Inflammatory macrophage treated with lipopolysaccharide for 4 hours (primary cell): ENCODE measurements at regions not wholly inside any gene's neighbourhood (a gene's known extent, or its start where the extent isn't known, plus 50 kb on each side); places are given as distances from the start of the nearest gene placed in this dataset.
"Not testable (repeated sequence)": the region's sequence is repeated elsewhere in the genome, so short reads cannot be mapped to it uniquely, and the experiment has no call there.

Source experiments
- DNase-seq: peaks from one replicate; pipeline ENCODE4 v3.0.0-alpha.2; 2020

DNA sequence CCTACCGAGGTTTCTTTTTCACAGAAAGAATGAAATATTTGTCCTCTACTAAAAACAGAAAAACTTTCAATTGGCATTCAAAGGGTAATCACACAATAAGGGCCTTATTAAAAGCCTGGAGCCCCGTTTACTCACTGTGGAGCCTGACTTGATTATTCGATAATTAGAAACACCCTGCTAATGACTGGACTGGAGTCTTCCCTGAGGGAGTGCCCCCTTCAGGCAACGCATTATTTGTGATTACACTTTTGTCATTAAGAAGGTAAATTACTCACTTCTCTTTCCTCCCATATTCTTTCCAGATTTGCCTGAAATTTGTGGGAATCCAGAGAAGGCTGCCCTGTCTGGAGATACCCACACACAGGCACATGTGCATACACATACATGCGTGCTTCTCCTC is 444.2 kb upstream of the NPVF start:
- no peak for DNase-seq

DNA sequence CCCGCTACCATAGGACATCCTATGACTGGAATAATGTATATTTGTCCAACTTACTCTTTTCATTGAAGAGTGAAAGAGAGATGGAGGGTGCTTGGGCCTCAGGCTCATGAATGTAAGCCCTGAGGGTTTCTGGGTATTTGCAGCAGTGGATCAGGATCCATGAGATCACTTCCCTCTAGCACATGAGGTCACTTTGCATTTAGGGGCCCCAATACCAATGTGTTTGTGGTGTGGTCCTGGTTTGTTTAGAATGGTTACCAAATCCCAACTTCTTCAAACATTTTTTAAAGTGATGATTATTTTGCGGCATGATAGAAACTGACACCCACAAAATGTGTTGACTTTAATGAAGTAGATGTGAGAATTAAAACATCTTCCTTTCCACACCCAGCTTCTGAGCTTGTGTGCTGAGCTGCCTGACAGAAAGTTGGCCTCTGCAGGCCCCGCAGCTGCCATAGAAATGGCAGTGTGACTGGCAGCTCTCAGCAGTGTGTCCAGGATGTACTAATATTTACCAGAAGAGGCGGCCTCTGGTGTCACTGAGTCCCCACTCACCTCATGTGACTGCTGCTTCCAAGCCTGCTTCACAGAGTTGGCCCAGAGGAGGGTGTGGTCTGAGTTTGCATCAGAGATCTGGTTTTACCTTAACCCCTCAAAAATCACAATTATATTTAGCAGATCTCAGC is 447.6 kb upstream of the NPVF start:
- no peak for DNase-seq

DNA sequence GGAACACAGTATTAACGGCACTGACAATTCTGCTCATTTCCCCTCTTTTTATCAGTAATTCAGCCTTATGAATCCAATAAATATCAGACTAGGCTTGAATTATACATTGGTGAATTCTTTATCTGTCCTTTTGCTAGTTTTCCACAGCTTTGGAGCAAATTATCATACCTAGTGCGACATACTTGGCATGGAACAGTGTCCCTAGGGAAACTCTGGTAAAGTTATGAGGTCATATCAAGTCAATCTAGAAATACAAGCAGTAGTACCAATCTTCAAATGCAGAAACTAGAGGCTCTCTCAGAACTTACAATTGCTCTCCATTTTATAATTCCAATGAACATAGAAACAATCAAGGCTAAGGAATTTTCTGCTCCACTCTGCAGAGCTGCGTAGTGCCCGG is 449.3 kb upstream of the NPVF start:
- DNase-seq = no peak

DNA sequence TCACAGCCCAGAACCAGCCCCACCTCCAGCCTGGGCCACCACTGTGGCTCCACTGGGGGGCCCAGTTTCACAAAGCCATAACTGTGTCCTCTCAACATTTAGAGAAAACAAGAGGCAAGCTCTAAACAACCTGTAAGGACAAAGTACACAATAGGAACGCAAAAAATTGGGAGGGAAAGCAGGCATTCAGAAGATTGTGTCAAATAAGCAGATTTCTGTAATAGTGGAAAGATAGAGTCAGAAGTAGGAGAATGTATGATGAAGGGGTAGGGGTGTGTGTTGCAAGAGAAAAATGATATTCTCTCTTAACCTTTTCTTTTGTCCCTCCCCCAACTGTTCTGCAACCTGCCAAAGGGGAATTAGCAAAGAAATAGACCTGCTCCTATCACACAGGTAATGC is 449.9 kb upstream of the NPVF start:
- DNase-seq = no peak

DNA sequence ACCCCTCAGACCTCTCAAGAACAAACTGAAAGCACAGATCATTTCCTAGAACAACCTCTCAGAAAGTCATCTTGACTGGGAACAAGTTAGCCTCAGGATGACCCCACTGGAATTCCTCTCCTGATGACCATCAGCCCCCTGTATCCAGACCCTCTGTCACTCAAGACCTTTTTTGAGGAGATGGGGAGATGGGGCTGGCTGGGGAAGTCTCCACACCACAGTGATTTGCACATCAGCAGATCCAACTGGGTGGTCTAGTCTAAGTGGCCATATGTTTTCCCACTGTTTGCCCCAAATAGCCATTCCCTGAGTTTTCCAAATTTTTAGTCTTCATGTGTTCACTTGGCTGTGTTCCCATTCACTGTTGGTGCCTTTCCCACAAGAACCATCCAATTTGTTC is 452.4 kb upstream of the NPVF start:
- no peak for DNase-seq

DNA sequence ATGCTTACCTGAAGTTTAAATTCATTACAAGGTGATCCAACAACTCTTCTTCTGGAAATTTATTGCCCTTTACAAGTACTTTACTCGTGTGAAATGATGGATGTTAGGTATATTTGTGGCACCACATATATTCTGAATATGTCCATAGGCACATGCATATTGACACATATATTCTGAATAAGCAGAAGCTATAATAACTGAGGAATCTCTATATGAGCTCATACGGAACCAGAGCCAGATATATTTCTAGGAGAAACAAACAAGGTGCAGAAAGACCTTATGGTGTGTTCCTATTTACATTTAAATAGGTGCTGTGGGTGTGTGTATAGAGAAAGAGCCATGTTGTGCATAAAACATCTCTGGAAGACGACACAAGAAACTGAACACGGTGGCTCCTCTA is 456.1 kb upstream of the NPVF start:
- no peak for DNase-seq

DNA sequence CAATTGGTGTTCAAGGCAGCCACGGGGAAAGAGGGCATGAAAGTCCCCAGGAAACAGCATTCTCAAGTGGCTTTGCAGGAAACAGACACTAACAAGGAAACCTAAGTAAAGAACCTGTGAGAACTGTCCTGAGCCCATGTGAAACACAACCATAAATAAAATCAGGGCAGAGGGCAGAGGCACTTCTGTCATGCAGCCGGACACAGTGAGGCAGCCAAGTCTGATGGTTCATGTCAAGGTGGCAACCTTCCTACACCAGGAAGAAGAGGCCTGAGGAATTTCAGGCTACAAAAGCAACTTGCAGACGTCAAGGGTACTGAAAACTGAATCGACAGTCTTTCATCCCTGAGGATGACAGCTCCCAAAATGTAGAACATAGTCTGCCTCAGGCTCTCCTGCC is 458.2 kb upstream of the NPVF start:
- DNase-seq = no peak

DNA sequence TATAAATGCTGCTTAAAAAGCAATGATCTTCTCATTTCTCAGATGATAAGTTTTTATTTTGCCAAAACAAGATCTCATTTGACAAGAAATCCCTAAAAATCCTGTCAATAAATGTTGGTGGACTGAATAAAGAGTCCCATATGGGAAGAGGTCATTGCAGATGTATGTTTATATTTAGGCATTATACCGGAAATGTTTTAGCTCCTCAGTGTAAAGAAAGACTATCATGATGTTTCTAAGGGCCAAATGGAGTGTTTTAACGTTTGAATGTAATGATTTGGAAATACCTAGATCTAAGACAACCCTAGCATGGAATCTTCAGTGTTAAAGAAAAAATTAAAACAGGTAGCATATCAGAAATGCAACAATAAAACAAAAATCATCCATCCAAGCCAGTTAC is 457.8 kb upstream of the NFE2L3 start:
- no peak for DNase-seq

DNA sequence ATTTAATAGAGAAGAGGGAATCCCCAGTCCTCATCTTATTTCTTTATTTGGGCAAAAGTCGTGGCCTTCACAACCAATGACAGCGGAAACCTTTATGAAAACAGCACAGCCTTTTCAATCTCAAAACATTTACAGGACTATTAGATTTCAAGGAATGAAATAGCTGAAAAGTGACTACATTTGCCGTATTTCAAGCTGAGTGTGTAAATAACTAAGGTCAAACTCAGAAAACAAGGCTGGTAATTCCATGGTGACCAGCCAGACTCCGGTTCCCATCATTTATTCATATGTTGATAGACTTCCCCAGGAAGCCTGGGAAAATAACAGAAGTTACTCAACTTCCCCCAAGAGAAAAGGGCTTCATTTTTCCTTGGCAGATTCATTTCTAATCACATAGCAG is 457.3 kb upstream of the NFE2L3 start:
- DNase-seq = no peak

DNA sequence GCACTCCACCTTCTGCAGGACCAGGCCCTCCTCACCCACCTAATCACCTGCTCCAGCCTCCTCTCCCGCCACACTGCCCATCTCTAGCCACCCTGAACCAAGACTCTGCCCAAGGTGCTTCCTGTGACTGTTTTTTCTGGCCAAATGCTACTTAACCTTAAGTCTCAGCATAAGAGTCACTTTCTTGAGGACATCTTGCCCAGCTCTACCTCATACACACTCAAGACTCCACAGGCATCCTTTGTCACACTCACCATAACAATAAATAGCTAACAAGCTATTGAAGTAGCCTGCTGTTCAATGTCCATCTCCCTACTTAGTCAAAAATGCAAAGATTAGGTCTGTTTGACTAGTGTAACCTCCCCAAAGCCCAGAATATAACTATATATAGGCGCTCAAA is 455.4 kb upstream of the NFE2L3 start:
- no peak for DNase-seq

DNA sequence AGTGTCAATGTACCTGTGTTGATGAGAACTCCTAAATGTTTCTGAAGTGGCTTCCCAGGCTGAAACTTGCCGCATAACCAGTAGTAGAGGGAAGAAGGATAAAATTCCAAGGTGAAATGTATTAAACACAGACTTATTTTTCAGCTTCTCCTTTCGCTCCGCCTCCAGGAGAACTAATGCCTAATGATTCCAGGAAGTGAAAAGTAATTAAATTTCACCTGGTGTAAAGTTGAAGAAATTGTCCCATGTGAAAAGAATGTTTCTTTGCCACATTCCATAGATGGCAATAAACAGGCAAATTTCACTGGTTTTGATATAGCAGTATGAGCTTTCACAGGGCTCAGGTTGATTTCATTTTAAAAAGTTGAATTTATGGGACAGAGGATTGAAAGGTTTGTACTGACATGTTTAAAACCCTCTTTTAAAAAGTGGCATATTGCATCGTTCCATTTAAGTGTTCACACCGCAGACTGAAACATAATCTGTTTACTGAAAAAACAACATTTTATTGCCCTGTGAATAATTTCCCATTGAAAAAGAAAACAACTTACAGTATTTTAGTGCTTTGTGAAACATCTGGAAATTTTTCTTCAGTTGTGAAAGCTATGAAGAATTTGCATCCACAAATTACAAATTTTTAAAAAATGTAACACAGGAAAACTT is 453.4 kb upstream of the NFE2L3 start:
- no peak for DNase-seq

DNA sequence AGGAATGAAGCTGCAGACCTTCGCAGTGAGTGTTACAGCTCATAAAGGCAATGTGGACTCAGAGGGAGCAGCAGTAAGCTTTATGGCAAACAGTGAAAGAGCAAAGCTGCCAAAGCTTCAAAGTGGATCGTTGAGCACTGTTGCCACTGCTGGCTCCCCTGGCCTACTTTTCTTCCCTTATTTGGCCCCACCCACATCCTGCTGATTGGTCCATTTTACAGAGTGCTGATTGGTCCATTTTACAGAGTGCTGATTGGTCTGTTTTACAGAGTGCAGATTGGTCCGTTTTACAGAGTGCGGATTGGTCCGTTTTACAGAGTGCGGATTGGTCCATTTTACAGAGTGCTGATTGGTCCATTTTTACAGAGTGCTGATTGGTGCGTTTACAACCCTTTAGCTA is 451.9 kb upstream of the NFE2L3 start:
- DNase-seq = not testable (repeated sequence)

DNA sequence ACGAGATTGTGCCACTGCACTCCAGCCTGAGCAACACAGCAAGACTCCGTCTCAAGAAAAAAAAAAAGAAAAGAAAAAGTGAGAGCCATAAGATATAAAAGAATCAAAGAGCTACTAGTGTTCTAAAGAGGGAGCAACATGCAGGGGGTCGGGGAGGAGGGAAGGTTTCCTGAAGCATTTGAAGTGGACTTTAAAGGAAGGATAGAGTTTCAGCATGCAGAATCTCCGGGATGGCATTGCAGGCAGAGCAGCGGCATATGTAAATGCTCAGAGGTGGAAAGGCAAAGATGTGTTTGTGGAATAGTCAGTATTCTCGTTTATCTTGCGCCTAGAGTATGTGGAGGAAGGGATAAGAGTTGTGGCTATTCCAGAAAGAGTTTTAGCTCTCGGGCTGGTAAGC is 447.6 kb upstream of the NFE2L3 start:
- no peak for DNase-seq

DNA sequence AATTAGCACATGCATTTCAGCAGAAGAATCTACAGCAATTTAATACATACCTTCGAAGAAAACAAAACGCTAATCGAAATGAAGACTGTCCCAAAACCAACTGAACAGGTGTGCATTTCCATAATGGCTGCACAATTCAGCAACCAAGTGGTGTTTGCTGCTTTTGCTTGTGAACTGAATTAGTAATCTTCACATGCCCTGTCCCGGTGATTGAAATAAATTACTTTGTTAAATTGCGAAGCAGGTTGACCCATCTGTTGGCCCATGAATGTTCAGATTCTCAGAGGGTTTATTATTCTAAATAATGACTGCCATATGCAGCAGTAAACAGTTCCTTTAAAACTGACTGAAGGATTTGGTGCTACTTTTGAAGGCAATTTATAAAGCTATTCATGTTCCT is 445.2 kb upstream of the NFE2L3 start:
- DNase-seq = no peak

DNA sequence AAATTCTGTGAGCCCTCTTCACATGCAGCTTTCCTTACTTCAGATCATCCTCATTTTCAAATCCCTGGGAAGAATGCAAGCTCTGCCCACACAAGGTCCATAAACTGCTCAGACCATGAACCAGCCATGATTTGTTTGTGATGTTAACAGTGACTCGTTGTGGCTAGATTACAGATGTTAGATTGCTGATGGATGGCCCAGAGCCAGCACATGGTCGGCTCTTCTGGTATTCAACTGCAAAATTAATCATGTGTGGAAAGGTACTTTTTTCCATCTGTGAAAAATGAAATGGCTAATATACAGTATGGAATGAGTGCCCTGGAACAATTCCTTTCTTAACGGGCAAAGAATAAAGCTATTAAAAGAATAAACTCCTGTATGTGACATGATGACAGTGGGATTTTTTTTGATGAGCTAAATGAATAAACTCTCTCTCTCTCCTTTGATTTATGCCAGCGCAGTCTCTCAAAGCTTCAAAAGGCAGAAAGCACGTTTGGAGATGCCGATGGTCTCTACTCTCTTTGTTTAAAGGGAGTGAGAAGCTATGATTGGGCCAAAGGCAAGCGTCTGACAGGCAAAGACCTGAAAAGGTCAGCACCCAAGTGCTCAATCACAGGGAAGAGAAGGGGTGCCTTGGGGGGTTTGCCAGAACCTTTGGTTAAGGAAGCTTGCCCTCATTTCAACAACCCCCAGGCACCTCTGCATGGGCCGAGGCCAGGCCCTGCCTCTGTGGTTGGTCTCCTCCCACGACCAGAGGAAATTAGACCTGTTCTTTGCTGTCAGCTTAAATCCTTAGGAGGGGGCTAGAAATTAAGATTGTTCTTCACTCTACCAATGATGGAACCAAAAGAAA is 444.0 kb upstream of the NFE2L3 start:
- no peak for DNase-seq

DNA sequence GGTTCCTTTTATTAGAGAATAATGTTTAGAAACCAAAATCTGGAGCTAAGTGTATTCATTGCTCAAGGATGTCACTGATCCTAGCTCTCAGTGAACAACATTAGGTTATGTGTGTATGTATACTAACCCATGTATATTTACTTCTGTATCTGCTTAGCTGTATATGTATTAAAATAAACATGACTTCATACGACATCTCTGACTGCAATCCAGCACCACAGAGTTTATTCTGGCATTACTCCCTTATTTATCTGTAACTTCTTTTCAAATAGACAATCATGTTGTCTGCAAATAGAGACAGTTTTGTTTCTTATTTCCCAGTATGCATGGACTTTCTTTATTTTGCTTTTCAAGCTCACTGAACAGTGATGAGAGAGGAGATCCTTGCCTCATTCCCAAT is 441.0 kb upstream of the NFE2L3 start:
- no peak for DNase-seq

DNA sequence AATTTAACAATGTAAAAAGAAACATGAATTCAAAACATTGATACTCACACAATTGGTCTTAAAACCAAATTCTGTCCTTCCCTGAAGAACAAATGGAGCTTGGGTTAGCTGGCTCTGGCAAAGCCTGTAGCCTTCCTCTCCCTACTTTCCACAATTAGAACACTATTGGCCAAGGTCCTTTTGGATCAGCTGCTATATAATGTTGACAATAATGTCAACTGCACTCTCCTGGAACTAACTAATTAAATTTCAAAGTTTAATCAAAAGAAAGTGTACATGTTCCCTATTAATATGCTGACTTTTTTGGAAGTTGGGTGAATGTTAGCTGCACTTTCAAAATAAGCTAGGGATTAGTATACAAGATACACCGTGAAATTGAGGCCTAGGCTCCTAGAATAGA is 440.1 kb upstream of the NFE2L3 start:
- DNase-seq = no peak

DNA sequence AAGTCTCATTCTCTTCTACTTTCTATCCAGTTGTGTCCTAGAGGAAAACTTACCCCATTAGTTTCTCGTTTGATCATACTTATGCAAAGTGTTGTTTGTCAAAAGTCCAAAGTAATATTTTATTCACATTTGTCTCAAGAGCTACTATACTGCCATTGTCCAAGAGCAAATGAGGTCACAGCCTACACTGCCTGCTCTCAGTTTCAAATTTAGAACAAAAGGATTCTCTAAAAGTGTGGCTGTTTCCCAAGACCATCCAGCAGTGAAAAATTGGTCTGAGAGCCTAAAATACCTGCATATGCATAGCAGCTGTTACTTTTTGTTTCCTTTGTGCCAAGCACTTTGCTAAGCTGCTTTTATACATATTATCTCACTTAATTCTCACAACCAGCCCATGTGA is 439.5 kb upstream of the NFE2L3 start:
- no peak for DNase-seq

DNA sequence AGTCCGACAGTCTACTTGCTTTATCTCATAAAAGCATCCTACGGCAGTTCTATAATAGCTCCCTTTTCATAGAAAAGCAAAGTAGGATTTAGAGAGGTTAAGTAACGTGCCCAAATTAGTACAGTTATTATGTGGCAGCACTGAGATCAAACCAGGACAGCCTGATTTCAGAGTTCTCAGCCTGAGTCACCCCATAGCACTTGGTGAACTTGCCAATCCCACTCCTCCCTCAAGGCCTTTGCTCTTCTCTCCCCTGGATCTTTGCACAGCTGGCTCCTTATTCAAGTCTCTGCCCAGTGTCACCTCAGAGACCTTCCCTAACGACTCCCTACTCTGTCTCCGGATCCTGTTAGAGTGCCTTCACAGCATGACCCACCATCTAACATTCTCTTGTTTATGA is 438.0 kb upstream of the NFE2L3 start:
- DNase-seq = no peak

DNA sequence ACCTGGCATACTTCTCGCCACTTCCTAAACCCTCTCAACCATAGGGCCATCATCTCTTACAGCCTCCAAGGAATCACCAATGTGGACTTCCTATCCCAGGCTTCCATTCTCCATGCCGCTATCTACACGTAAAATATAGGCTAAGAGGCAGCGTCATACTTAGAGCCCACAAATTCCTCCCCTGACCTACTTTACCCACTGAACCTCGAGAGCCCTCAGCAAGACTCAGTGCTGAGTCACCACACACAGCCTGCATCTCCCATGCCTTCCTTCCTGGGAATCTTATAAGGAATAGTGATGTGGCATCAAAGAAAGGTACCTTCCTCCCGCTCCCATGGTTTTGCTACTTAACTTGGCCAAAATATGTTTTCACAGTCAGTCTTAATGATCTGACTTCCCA is 435.6 kb upstream of the NFE2L3 start:
- no peak for DNase-seq

DNA sequence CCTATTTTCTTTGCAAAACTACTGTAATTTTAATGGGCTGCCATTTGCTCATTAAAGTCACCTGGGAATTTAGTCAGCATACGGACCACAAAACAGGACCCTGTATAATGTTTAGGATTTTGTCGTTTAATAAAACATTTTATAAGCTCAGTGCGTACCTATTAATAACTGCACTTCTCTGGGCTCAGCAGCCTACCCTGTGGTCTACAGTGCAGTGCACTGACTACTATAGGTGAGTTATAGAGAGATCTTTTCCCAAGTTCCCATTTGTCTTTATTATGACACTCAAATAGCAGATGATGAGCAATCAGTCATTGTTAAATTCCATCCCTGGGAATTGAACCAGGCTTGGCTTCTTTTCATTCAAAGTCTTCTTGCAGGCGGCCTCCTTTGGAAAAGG is 433.4 kb upstream of the NFE2L3 start:
- no peak for DNase-seq

DNA sequence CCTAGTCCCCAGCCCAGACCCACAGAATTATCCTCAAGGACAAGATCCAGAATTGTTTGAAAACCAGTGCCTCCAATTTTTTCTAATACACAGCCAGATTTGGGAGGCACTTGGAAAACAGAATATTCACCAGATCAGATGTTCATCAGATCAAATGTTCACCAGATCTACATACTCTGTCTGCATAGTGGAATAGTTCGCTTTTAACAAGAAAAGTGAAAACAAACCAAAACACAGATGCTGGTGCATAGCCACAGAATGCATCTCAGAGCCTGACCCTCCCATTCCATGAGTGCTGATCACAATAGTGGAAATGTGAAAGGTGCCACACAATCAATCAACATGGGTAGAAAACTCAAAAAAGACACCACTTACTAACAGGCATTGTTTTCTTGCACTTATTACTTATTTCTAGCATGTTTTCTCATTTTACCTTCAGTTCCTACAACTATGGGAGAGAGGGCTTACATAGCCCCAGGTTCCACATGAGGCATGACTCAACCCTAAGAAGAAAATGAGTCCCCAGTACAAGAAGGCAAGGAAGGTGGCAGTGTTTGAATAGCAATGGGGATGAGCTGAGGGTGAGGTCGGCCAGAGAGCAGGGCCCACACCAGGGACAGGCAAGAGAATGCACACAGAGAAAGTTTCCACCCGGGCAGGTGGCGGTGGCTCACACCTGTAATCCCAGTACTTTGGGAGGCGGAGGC is 432.7 kb upstream of the NFE2L3 start:
- DNase-seq = no peak

DNA sequence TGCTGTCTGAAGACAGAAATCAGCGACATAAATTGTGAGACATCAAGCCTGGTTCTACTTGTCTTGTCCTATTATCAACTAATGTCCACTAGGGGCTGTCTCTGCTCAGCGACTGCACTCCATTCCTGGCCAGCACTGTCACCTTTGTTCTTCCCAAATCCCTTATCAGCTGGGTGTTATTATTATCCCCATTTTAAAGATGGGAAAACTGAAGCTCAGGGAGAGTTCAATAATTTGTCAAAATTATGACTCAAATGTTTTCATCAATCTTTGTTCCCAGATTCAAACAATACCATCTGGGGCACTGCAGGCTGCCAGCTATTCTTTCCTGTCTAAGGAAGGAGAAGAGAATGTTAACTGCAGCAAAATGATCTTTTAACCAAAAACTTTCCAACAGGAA is 431.6 kb upstream of the NFE2L3 start:
- DNase-seq = no peak

DNA sequence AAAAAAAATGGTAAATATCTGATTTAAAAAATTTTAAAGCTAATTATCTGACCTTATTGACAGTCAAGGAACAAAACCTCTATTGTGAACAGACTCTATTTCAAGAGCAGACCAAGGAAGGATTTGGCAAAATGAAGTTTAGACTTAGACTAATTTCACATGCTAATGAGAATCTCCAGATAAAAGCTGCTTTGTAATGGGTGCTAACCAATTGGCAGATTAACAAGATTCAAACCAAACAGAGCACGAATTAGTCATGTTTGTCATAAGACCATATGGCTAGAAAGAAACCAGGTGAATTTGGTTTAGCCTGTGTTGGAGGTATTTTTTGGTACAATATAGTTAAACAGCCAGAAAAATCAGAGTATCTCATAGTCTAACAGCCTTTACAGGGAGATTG is 429.1 kb upstream of the NFE2L3 start:
- no peak for DNase-seq
